GM04504 (cell line): ENCODE measurements at regions not wholly inside any gene's neighbourhood (a gene's known extent, or its start where the extent isn't known, plus 50 kb on each side); places are given as distances from the start of the nearest gene placed in this dataset.

Source experiments
- DNase-seq: peaks from one replicate; pipeline ENCODE4 v3.0.0-alpha.2; 2012; ENCODE audit warnings: low read depth

GRCh38 chr6:9481292-9482029 is 933.4 kb downstream of the TFAP2A start:
- DNase-seq, result no peak

GRCh38 chr6:9468277-9468676 is 946.6 kb downstream of the TFAP2A start:
- DNase-seq, result no peak

- no peak for DNase-seq
Measured at GRCh38 chr6:9467741-9468140, 947.1 kb downstream of the TFAP2A start.

GRCh38 chr6:9464583-9464982 is 950.3 kb downstream of the TFAP2A start:
- DNase-seq, result no peak

GRCh38 chr6:9463311-9463710 is 951.6 kb downstream of the TFAP2A start:
- DNase-seq, result no peak

GRCh38 chr6:9461188-9461587 is 953.7 kb downstream of the TFAP2A start:
- no peak for DNase-seq

GRCh38 chr6:9458424-9458823 is 956.5 kb downstream of the TFAP2A start:
- no peak for DNase-seq

- no peak for DNase-seq
Measured at GRCh38 chr6:9455864-9456658, 958.8 kb downstream of the TFAP2A start.

- no peak for DNase-seq
Measured at GRCh38 chr6:9439621-9440330, 975.1 kb downstream of the TFAP2A start.

- no peak for DNase-seq
Measured at GRCh38 chr6:9437836-9438235, 977.0 kb downstream of the TFAP2A start.

- DNase-seq, result no peak
Measured at GRCh38 chr6:9435281-9435680, 979.6 kb downstream of the TFAP2A start.

GRCh38 chr6:9431945-9432344 is 982.9 kb downstream of the TFAP2A start:
- DNase-seq, result no peak

GRCh38 chr6:9428421-9429172 is 986.3 kb downstream of the TFAP2A start:
- no peak for DNase-seq

- DNase-seq, result no peak
Measured at GRCh38 chr6:9422138-9422537, 986.8 kb upstream of the SLC35B3 start.

GRCh38 chr6:9420316-9421015 is 985.1 kb upstream of the SLC35B3 start:
- no peak for DNase-seq

- no peak for DNase-seq
Measured at GRCh38 chr6:9417400-9417799, 982.1 kb upstream of the SLC35B3 start.

GRCh38 chr6:9412951-9413559 is 977.7 kb upstream of the SLC35B3 start:
- DNase-seq, result no peak

GRCh38 chr6:9409126-9409525 is 973.8 kb upstream of the SLC35B3 start:
- DNase-seq, result no peak

GRCh38 chr6:9408402-9409117 is 973.2 kb upstream of the SLC35B3 start:
- DNase-seq, result no peak

GRCh38 chr6:9405825-9406224 is 970.5 kb upstream of the SLC35B3 start:
- no peak for DNase-seq
